GM21390 (cell line): ENCODE measurements at regions not wholly inside any gene's neighbourhood (a gene's known extent, or its start where the extent isn't known, plus 50 kb on each side); places are given as distances from the start of the nearest gene placed in this dataset.
A peak's percentile ranks its signal among the peaks of the same experiment; 100 is the strongest.
"Not testable (repeated sequence)": the region's sequence is repeated elsewhere in the genome, so short reads cannot be mapped to it uniquely, and the experiment has no call there.

Experiments
- ATAC-seq: cut with Tn5 transposase; IDR thresholded peaks from one replicate; pipeline ENCODE4 v1.9.1; 2021; ENCODE audit not compliant: unreplicated experiment

GRCh38 chr7:50251765-50252164 is 52.8 kb upstream of the IKZF1 start:
- ATAC-seq: no peak

- ATAC-seq: no peak
Observed at GRCh38 chr7:50246551-50246950, 58.0 kb upstream of the IKZF1 start.

- not testable (repeated sequence) for ATAC-seq
Observed at GRCh38 chr7:50242111-50242510, 62.4 kb upstream of the IKZF1 start.

- not testable (repeated sequence) for ATAC-seq
Observed at GRCh38 chr7:50240699-50241098, 63.8 kb upstream of the IKZF1 start.

- no peak for ATAC-seq
Observed at GRCh38 chr7:50229964-50230363, 74.6 kb upstream of the IKZF1 start.

GRCh38 chr7:50228148-50228547 is 76.4 kb upstream of the IKZF1 start:
- no peak for ATAC-seq

- ATAC-seq: no peak
Observed at GRCh38 chr7:50227726-50228125, 76.8 kb upstream of the IKZF1 start.

GRCh38 chr7:50226669-50227068 is 77.8 kb upstream of the IKZF1 start:
- ATAC-seq: no peak

- ATAC-seq: no peak
Observed at GRCh38 chr7:50226145-50226544, 78.4 kb upstream of the IKZF1 start.

GRCh38 chr7:50221433-50221832 is 83.1 kb upstream of the IKZF1 start:
- no peak for ATAC-seq

GRCh38 chr7:50221028-50221427 is 83.5 kb upstream of the IKZF1 start:
- no peak for ATAC-seq

GRCh38 chr7:50220273-50220672 is 84.2 kb upstream of the IKZF1 start:
- ATAC-seq: no peak

GRCh38 chr7:50217821-50218281 is 86.7 kb upstream of the IKZF1 start:
- no peak for ATAC-seq

- ATAC-seq: no peak
Observed at GRCh38 chr7:50217401-50217800, 87.1 kb upstream of the IKZF1 start.

GRCh38 chr7:50216626-50217025 is 87.9 kb upstream of the IKZF1 start:
- ATAC-seq: no peak

- ATAC-seq: no peak
Observed at GRCh38 chr7:50214771-50215170, 89.7 kb upstream of the IKZF1 start.

- ATAC-seq: no peak
Observed at GRCh38 chr7:50214126-50214670, 90.3 kb upstream of the IKZF1 start.

- ATAC-seq: no peak
Observed at GRCh38 chr7:50213622-50214017, 90.9 kb upstream of the IKZF1 start.

- peak; percentile 45 for ATAC-seq
Observed at GRCh38 chr7:50212666-50213621, 91.6 kb upstream of the IKZF1 start.

GRCh38 chr7:50212016-50212325 is 92.5 kb upstream of the IKZF1 start:
- ATAC-seq: no peak

GRCh38 chr7:50211130-50212015 is 93.1 kb upstream of the IKZF1 start:
- ATAC-seq: no peak

GRCh38 chr7:50210706-50211115 is 93.8 kb upstream of the IKZF1 start:
- no peak for ATAC-seq
